Upper lobe of left lung (tissue), 6 donors: ENCODE measurements at regions not wholly inside any gene's neighbourhood (a gene's known extent, or its start where the extent isn't known, plus 50 kb on each side); places are given as distances from the start of the nearest gene placed in this dataset.

Source experiments
- ATAC-seq, 2 donors: fragments of 200-7000 bp; cut with Tn5 transposase; one replicate each; pipeline ENCODE4 v1.9.1; 2022; ENCODE audit warnings: mild to moderate bottlenecking in 2 of 2, moderate library complexity in 2 of 2; ENCODE audit not compliant: low FRiP score in 2 of 2
- DNase-seq, 2 donors: peaks; one replicate each; pipeline ENCODE4 v3.0.0-alpha.2; 2019 to 2020
- H3K27ac ChIP-seq, 4 donors: fragments of 200-600 bp; sonication (generic); one replicate each; pipeline ENCODE4 v1.5.1; 2016 to 2019
- H3K27me3 ChIP-seq, 4 donors: fragments of 200-600 bp; sonication (generic); one replicate each; pipeline ENCODE4 v1.5.1; 2017 to 2019
- H3K36me3 ChIP-seq, 4 donors: fragments of 200-600 bp; sonication (generic); one replicate each; pipeline ENCODE4 v1.5.1; 2016 to 2019
- H3K4me1 ChIP-seq, 4 donors: fragments of 200-600 bp; sonication (generic); one replicate each; pipeline ENCODE4 v1.5.1; 2018 to 2019
- H3K4me3 ChIP-seq, 4 donors: fragments of 200-600 bp; sonication (generic); one replicate each; pipeline ENCODE4 v1.5.1; 2017 to 2019; ENCODE audit warnings: mild to moderate bottlenecking in 2 of 4, moderate library complexity in 1 of 4
- H3K9me3 ChIP-seq, 4 donors: fragments of 200-600 bp; sonication (generic); one replicate each; pipeline ENCODE4 v1.5.1; 2018 to 2019
- CTCF ChIP-seq, 6 experiments: fragments of 450-650 bp in 4 of 6; fragments of 200-600 bp in 2 of 6; sonication (generic) in 2 of 6; IDR thresholded peaks; one replicate each; pipeline ENCODE4 v1.5.1; 2016 to 2019; ENCODE audit warnings: antibody characterized with exemption in 6 of 6
- EP300 ChIP-seq, 4 donors: sonication (generic); formaldehyde crosslinking; IDR thresholded peaks; one replicate each; pipeline ENCODE4 v1.5.1; 2017; ENCODE audit warnings: antibody characterized with exemption in 4 of 4, control low read depth in 2 of 4
- POLR2A ChIP-seq, 4 donors: fragments of 450-650 bp; IDR thresholded peaks; one replicate each; pipeline ENCODE4 v1.5.1; 2016 to 2017; ENCODE audit warnings: antibody characterized with exemption in 4 of 4, mild to moderate bottlenecking in 2 of 4
- POLR2AphosphoS5 ChIP-seq, 2 donors: sonication (generic); formaldehyde crosslinking; IDR thresholded peaks; one replicate each; pipeline ENCODE4 v1.5.1; 2017; ENCODE audit warnings: antibody characterized with exemption in 2 of 2
- WGBS, 2 donors: methylation state at CpG; one replicate each; pipeline ENCODE4 v1.1.5; 2017 to 2018; 5-methylcytosine and 5-hydroxymethylcytosine counted together
- donor health status: DM: no; HTN: no; CAD: no; lungs with moderate emphysema.
- donor health status: DM: no; HTN: yes; CAD: no; lungs with severe emphysema.

GRCh38 chr10:83476211-83476610 lies 663.1 kb upstream of the GHITM start:
- Histone ChIP-seq H3K36me3 (no peaks in the 10 kb centered on the region), H3K9me3 (no peaks in the 10 kb centered on the region), H3K4me3 (no peak overlapping the region), H3K27ac (no peak overlapping the region), H3K4me1 (no peaks in the 10 kb centered on the region), H3K27me3 (no peaks in the 10 kb centered on the region)
- TF ChIP-seq POLR2AphosphoS5 (IDR thresholded peaks at IDR 0.05) (no peak), CTCF (IDR thresholded peaks at IDR 0.05) (no peak), POLR2A (IDR thresholded peaks at IDR 0.05) (no peak), EP300 (IDR thresholded peaks at IDR 0.05) (no peak)
- no peak for ATAC-seq
- 86 to 87% methylated on average over 6 of the region's 6 CpGs for WGBS, 2 donors
- DNase-seq: no peak

- DNase-seq (no peak), ATAC-seq (no peak)
- H3K9me3 ChIP-seq: no peaks in the 10 kb centered on the region
- H3K27me3 ChIP-seq: no peaks in the 10 kb centered on the region
- H3K4me1 ChIP-seq: no peaks in the 10 kb centered on the region
- 64 to 71% methylated on average over 1 of the region's 1 CpG for WGBS, 2 donors
- TF ChIP-seq EP300 (IDR thresholded peaks at IDR 0.05) (no peak), POLR2A (IDR thresholded peaks at IDR 0.05) (no peak), POLR2AphosphoS5 (IDR thresholded peaks at IDR 0.05) (no peak), CTCF (IDR thresholded peaks at IDR 0.05) (no peak)
- H3K36me3 ChIP-seq: no peaks in the 10 kb centered on the region
- no peak overlapping the region for H3K4me3 ChIP-seq
- H3K27ac ChIP-seq: no peak overlapping the region
Measured at GRCh38 chr10:83489161-83489560, 650.1 kb upstream of the GHITM start.

GRCh38 chr10:83492004-83492403 lies 647.3 kb upstream of the GHITM start:
- ATAC-seq: no peak
- no peak for TF ChIP-seq CTCF (IDR thresholded peaks at IDR 0.05)
- TF ChIP-seq POLR2A (IDR thresholded peaks at IDR 0.05): no peak
- TF ChIP-seq POLR2AphosphoS5 (IDR thresholded peaks at IDR 0.05): no peak
- no peak for TF ChIP-seq EP300 (IDR thresholded peaks at IDR 0.05)

GRCh38 chr10:83512681-83513080 lies 626.6 kb upstream of the GHITM start:
- ATAC-seq: no peak
- no peak for DNase-seq
- H3K36me3 ChIP-seq: no peaks in the 10 kb centered on the region
- no peaks in the 10 kb centered on the region for H3K9me3 ChIP-seq
- H3K4me3 ChIP-seq: no peak overlapping the region
- WGBS, 2 donors: 88 to 94% methylated on average over 5 of the region's 5 CpGs
- H3K27ac ChIP-seq: no peak overlapping the region
- H3K4me1 ChIP-seq: no peaks in the 10 kb centered on the region
- TF ChIP-seq EP300 (IDR thresholded peaks at IDR 0.05): no peak
- no peak for TF ChIP-seq CTCF (IDR thresholded peaks at IDR 0.05)
- no peak for TF ChIP-seq POLR2A (IDR thresholded peaks at IDR 0.05)
- no peak for TF ChIP-seq POLR2AphosphoS5 (IDR thresholded peaks at IDR 0.05)
- no peaks in the 10 kb centered on the region for H3K27me3 ChIP-seq

More at GRCh38 chr10:83492004-83492403, 647.3 kb upstream of the GHITM start:
- Histone ChIP-seq H3K4me1 (no peaks in the 10 kb centered on the region), H3K4me3 (no peak overlapping the region), H3K36me3 (no peaks in the 10 kb centered on the region), H3K27me3 (no peaks in the 10 kb centered on the region), H3K27ac (no peak overlapping the region), H3K9me3 (no peaks in the 10 kb centered on the region)
- no peak for DNase-seq
- 81 to 87% methylated on average over 4 of the region's 4 CpGs for WGBS, 2 donors

GRCh38 chr10:83515001-83515400 lies 624.3 kb upstream of the GHITM start:
- no peak for ATAC-seq
- WGBS, 2 donors: 68 to 79% methylated on average over 3 of the region's 3 CpGs
- Histone ChIP-seq H3K9me3 (no peaks in the 10 kb centered on the region), H3K4me1 (no peaks in the 10 kb centered on the region), H3K27me3 (no peaks in the 10 kb centered on the region), H3K27ac (no peak overlapping the region), H3K36me3 (no peaks in the 10 kb centered on the region), H3K4me3 (no peak overlapping the region)
- TF ChIP-seq EP300 (IDR thresholded peaks at IDR 0.05) (no peak), CTCF (IDR thresholded peaks at IDR 0.05) (no peak), POLR2A (IDR thresholded peaks at IDR 0.05) (no peak), POLR2AphosphoS5 (IDR thresholded peaks at IDR 0.05) (no peak)
- DNase-seq: no peak
